ENCODE measurements at regions not wholly inside any gene's neighbourhood (a gene's known extent, or its start where the extent isn't known, plus 50 kb on each side); places are given as distances from the start of the nearest gene placed in this dataset.

GRCh38 chr5:98307811-98308210 lies 465.7 kb upstream of the RGMB start:
- Histone ChIP-seq H3K4me2 (ENCODE audit: low read length) (no peak overlapping the region), H3K9me3 (ENCODE audit: low read length) (no peaks in the 10 kb centered on the region), H3K79me2 (replicated peaks; ENCODE audit: insufficient read depth, low read length) (no peaks in the 10 kb centered on the region), H4K20me1 (ENCODE audit: insufficient read depth) (no peaks in the 10 kb centered on the region), H3K9me2 (ENCODE audit: insufficient read depth, low read length) (no peaks in the 10 kb centered on the region), H2AFZ (ENCODE audit: low read depth, low read length) (no peak overlapping the region), H3K4me3 (ENCODE audit: low read length) (no peak overlapping the region), H3K9ac (ENCODE audit: low read length) (no peak overlapping the region), H3K36me3 (ENCODE audit: insufficient read depth, low read length) (no peaks in the 10 kb centered on the region), H3K27me3 (ENCODE audit: insufficient read depth, low read depth, low read length) (no peaks in the 10 kb centered on the region), H3F3A (ENCODE audit: insufficient read depth, low read length, poor library complexity, severe bottlenecking) (no peaks in the 10 kb centered on the region), H3K27ac (ENCODE audit: low read length) (no peak overlapping the region)
- TF ChIP-seq TAF1 (IDR thresholded peaks at IDR 0.05; ENCODE audit: low read depth) (no peak), POLR2AphosphoS5 (IDR thresholded peaks at IDR 0.05) (no peak), RAD21 (conservative IDR thresholded peaks at IDR 0.05) (no peak), EP300 (conservative IDR thresholded peaks at IDR 0.05; ENCODE audit: poor library complexity, severe bottlenecking) (no peak), REST (IDR thresholded peaks at IDR 0.05; ENCODE audit: borderline replicate concordance) (no peak), MXI1 (conservative IDR thresholded peaks at IDR 0.05; ENCODE audit: poor library complexity, severe bottlenecking) (no peak), CTCF (IDR thresholded peaks at IDR 0.05; ENCODE audit: poor library complexity, severe bottlenecking) (no peak), EZH2 (IDR thresholded peaks at IDR 0.05; ENCODE audit: borderline replicate concordance, insufficient read depth, low read length, poor library complexity, severe bottlenecking) (no peak), SMC3 (conservative IDR thresholded peaks at IDR 0.05; ENCODE audit: poor library complexity) (no peak)

- H2AFZ ChIP-seq (ENCODE audit: low read depth, low read length), result no peak overlapping the region
- H3F3A ChIP-seq (ENCODE audit: insufficient read depth, low read length, poor library complexity, severe bottlenecking), result no peaks in the 10 kb centered on the region
- no peaks in the 10 kb centered on the region for H3K36me3 ChIP-seq (ENCODE audit: insufficient read depth, low read length)
- H3K79me2 ChIP-seq (replicated peaks; ENCODE audit: insufficient read depth, low read length), result no peaks in the 10 kb centered on the region
- H3K9me2 ChIP-seq (ENCODE audit: insufficient read depth, low read length), result no peaks in the 10 kb centered on the region
- no peak for TF ChIP-seq POLR2AphosphoS5 (IDR thresholded peaks at IDR 0.05)
- no peak for TF ChIP-seq SMC3 (conservative IDR thresholded peaks at IDR 0.05; ENCODE audit: poor library complexity)
- no peak for TF ChIP-seq CTCF (IDR thresholded peaks at IDR 0.05; ENCODE audit: poor library complexity, severe bottlenecking)
- TF ChIP-seq RAD21 (conservative IDR thresholded peaks at IDR 0.05), result no peak
- no peak for TF ChIP-seq TAF1 (IDR thresholded peaks at IDR 0.05; ENCODE audit: low read depth)
- no peak for TF ChIP-seq MXI1 (conservative IDR thresholded peaks at IDR 0.05; ENCODE audit: poor library complexity, severe bottlenecking)
- no peak for TF ChIP-seq EZH2 (IDR thresholded peaks at IDR 0.05; ENCODE audit: borderline replicate concordance, insufficient read depth, low read length, poor library complexity, severe bottlenecking)
- TF ChIP-seq REST (IDR thresholded peaks at IDR 0.05; ENCODE audit: borderline replicate concordance), result no peak
- no peak for TF ChIP-seq EP300 (conservative IDR thresholded peaks at IDR 0.05; ENCODE audit: poor library complexity, severe bottlenecking)
- H4K20me1 ChIP-seq (ENCODE audit: insufficient read depth), result no peaks in the 10 kb centered on the region
- no peak overlapping the region for H3K4me2 ChIP-seq (ENCODE audit: low read length)
- no peak overlapping the region for H3K4me3 ChIP-seq (ENCODE audit: low read length)
- H3K9ac ChIP-seq (ENCODE audit: low read length), result no peak overlapping the region
- H3K27me3 ChIP-seq (ENCODE audit: insufficient read depth, low read depth, low read length), result no peaks in the 10 kb centered on the region
- no peaks in the 10 kb centered on the region for H3K9me3 ChIP-seq (ENCODE audit: low read length)
- H3K27ac ChIP-seq (ENCODE audit: low read length), result no peak overlapping the region
Observed at GRCh38 chr5:98308231-98308630, 465.2 kb upstream of the RGMB start.
